Keratinocyte (primary cell): ENCODE measurements at regions not wholly inside any gene's neighbourhood (a gene's known extent, or its start where the extent isn't known, plus 50 kb on each side); places are given as distances from the start of the nearest gene placed in this dataset.

ENCODE experiments used
- DNase-seq: peaks from one replicate; pipeline ENCODE4 v3.0.0-alpha.2; 2011; ENCODE audit warnings: low read depth, missing footprints, low spot score
- FAIRE-seq: peaks from 2 replicates; lab custom pipeline; 2011; peaks lifted over from hg19 to GRCh38; lab: Jason Lieb, UNC
- H2AFZ ChIP-seq: 2 replicates; pipeline ENCODE4 v1.6.0; 2012; ENCODE audit warnings: low read length, control low read depth, inconsistent platforms; ENCODE audit not compliant: control insufficient read depth
- H3K27ac ChIP-seq: 2 replicates; pipeline ENCODE4 v1.5.1; 2011; ENCODE audit warnings: low read length; ENCODE audit not compliant: control insufficient read depth, insufficient read depth
- H3K27me3 ChIP-seq: 3 replicates; pipeline ENCODE4 v1.6.0; 2011; ENCODE audit warnings: low read length; ENCODE audit not compliant: control insufficient read depth, insufficient read depth; ENCODE audit errors: extremely low read depth
- H3K36me3 ChIP-seq, 2 experiments: 2 replicates in 1 of 2; 3 replicates in 1 of 2; pipeline ENCODE4 v1.5.1; 2011; ENCODE audit warnings: low read length in 2 of 2, mild to moderate bottlenecking in 1 of 2; ENCODE audit not compliant: control insufficient read depth in 2 of 2, insufficient read depth in 2 of 2; ENCODE audit errors: extremely low read depth in 1 of 2
- H3K4me1 ChIP-seq: 3 replicates; pipeline ENCODE4 v1.5.1; 2011; ENCODE audit warnings: low read length; ENCODE audit not compliant: control insufficient read depth, insufficient read depth; ENCODE audit errors: extremely low read depth
- H3K4me2 ChIP-seq: 3 replicates; pipeline ENCODE4 v1.6.0; 2011; ENCODE audit warnings: low read depth, low read length; ENCODE audit not compliant: control insufficient read depth, insufficient read depth; ENCODE audit errors: extremely low read depth
- H3K4me3 ChIP-seq, 3 experiments: fragments of 200-600 bp in 1 of 3; sonication (generic) in 1 of 3; 2 replicates in 2 of 3; 3 replicates in 1 of 3; pipeline ENCODE4 v1.5.1; 2011 to 2016; ENCODE audit warnings: low read length in 3 of 3, mild to moderate bottlenecking in 3 of 3, control low read depth in 2 of 3, inconsistent platforms in 1 of 3, low read depth in 1 of 3, mixed read lengths in 1 of 3, mixed run types in 1 of 3, moderate library complexity in 1 of 3; ENCODE audit not compliant: control insufficient read depth in 2 of 3, insufficient read depth in 2 of 3; ENCODE audit errors: extremely low read depth in 1 of 3
- H3K79me2 ChIP-seq: 2 replicates; pipeline ENCODE4 v1.6.0; 2012; ENCODE audit warnings: low read length; ENCODE audit not compliant: control insufficient read depth, insufficient read depth
- H3K9ac ChIP-seq: 3 replicates; pipeline ENCODE4 v1.6.0; 2011; ENCODE audit warnings: low read length; ENCODE audit not compliant: control insufficient read depth, insufficient read depth; ENCODE audit errors: extremely low read depth
- H3K9me1 ChIP-seq: 3 replicates; pipeline ENCODE4 v1.6.0; 2011; ENCODE audit warnings: low read length; ENCODE audit not compliant: control insufficient read depth, insufficient read depth; ENCODE audit errors: extremely low read depth
- H3K9me3 ChIP-seq: 2 replicates; pipeline ENCODE4 v1.5.1; 2012; ENCODE audit warnings: low read depth, low read length; ENCODE audit not compliant: control insufficient read depth
- H4K20me1 ChIP-seq: 3 replicates; pipeline ENCODE4 v1.6.0; 2011; ENCODE audit warnings: low read length; ENCODE audit not compliant: control insufficient read depth, insufficient read depth; ENCODE audit errors: extremely low read depth
- CTCF ChIP-seq, 3 experiments: IDR thresholded peaks in 1 of 3; conservative IDR thresholded peaks in 1 of 3; optimal IDR thresholded peaks in 1 of 3; 2 replicates in 2 of 3; 3 replicates in 1 of 3; pipeline versions ENCODE3 to v1.5.1; 2011; ENCODE audit warnings: low read length in 3 of 3, mild to moderate bottlenecking in 3 of 3, moderate library complexity in 2 of 3, control low read depth in 1 of 3, inconsistent platforms in 1 of 3; ENCODE audit not compliant: insufficient read depth in 2 of 3; ENCODE audit errors: extremely low read depth in 1 of 3
- EZH2 ChIP-seq: IDR thresholded peaks from one replicate; pipeline ENCODE4 v1.6.1; 2012; ENCODE audit warnings: inconsistent platforms, mild to moderate bottlenecking, low read length, moderate library complexity
- dilution Hi-C: fragments of 300-500 bp; cut with MboI; formaldehyde crosslinking; loops from one replicate; pipeline ENCODE4 v1.7.0; 2020; ENCODE audit warnings: low sequenced_read_pairs; ENCODE audit not compliant: extremely low pct_ligation_motif_present

GRCh38 chrX:104343428-104344129 lies 88.8 kb upstream of the ESX1 start:
- DNase-seq: no peak
- dilution Hi-C loops: no loop called here
- peak; percentile 86 for FAIRE-seq

GRCh38 chrX:104342065-104342464 lies 87.3 kb upstream of the ESX1 start:
- Histone ChIP-seq H3K9ac (no peak overlapping the region), H3K27me3 (peaks cover 2% of the 10 kb centered on the region), H3K36me3 (no peaks in the 10 kb centered on the region), H3K79me2 (no peaks in the 10 kb centered on the region), H3K27ac (no peak overlapping the region), H3K9me1 (no peaks in the 10 kb centered on the region), H3K4me2 (no peak overlapping the region), H3K4me1 (no peaks in the 10 kb centered on the region), H3K4me3 (no peak overlapping the region), H2AFZ (no peak overlapping the region), H4K20me1 (no peaks in the 10 kb centered on the region), H3K9me3 (no peaks in the 10 kb centered on the region)
- no peak for FAIRE-seq
- TF ChIP-seq CTCF (optimal IDR thresholded peaks at IDR 0.05 in 1 of 3, IDR thresholded peaks at IDR 0.05 in 1 of 3, conservative IDR thresholded peaks at IDR 0.05 in 1 of 3; ENCODE audit: extremely low read depth in 1 of 3, insufficient read depth in 2 of 3, low read length in 3 of 3) (no peak), EZH2 (no peak)
- DNase-seq: no peak
- dilution Hi-C loops: no loop called here

More at GRCh38 chrX:104343428-104344129, 88.8 kb upstream of the ESX1 start:
- no peaks in the 10 kb centered on the region for H3K9me3 ChIP-seq
- TF ChIP-seq EZH2 (no peak), CTCF (optimal IDR thresholded peaks at IDR 0.05 in 1 of 3, IDR thresholded peaks at IDR 0.05 in 1 of 3, conservative IDR thresholded peaks at IDR 0.05 in 1 of 3; ENCODE audit: extremely low read depth in 1 of 3, insufficient read depth in 2 of 3, low read length in 3 of 3) (peak; percentile 61 to 74 (median 69))
- no peaks in the 10 kb centered on the region for H3K36me3 ChIP-seq
- H4K20me1 ChIP-seq: no peaks in the 10 kb centered on the region
- no peak overlapping the region for H3K27ac ChIP-seq
- H3K27me3 ChIP-seq: no peaks in the 10 kb centered on the region
- H3K4me3 ChIP-seq: no peak overlapping the region
- H3K4me2 ChIP-seq: no peak overlapping the region
- no peaks in the 10 kb centered on the region for H3K4me1 ChIP-seq
- no peak overlapping the region for H3K9ac ChIP-seq
- no peak overlapping the region for H2AFZ ChIP-seq
- no peaks in the 10 kb centered on the region for H3K79me2 ChIP-seq
- no peaks in the 10 kb centered on the region for H3K9me1 ChIP-seq
